ENCODE measurements at regions not wholly inside any gene's neighbourhood (a gene's known extent, or its start where the extent isn't known, plus 50 kb on each side); places are given as distances from the start of the nearest gene placed in this dataset.

- TF ChIP-seq SP1 (IDR thresholded peaks at IDR 0.05; ENCODE audit: low read depth, low read length) (no peak), ATF3 (IDR thresholded peaks at IDR 0.05; ENCODE audit: borderline replicate concordance, extremely low read depth, low read depth, low read length) (no peak), CTCF (IDR thresholded peaks at IDR 0.05 in 2 of 3, conservative IDR thresholded peaks at IDR 0.05 in 1 of 3; ENCODE audit: control insufficient read depth in 2 of 3, extremely low read depth in 1 of 3, insufficient read depth in 1 of 3, low read depth in 3 of 3, low read length in 3 of 3) (no peak)
- TF ChIP-seq, protein P1, sequence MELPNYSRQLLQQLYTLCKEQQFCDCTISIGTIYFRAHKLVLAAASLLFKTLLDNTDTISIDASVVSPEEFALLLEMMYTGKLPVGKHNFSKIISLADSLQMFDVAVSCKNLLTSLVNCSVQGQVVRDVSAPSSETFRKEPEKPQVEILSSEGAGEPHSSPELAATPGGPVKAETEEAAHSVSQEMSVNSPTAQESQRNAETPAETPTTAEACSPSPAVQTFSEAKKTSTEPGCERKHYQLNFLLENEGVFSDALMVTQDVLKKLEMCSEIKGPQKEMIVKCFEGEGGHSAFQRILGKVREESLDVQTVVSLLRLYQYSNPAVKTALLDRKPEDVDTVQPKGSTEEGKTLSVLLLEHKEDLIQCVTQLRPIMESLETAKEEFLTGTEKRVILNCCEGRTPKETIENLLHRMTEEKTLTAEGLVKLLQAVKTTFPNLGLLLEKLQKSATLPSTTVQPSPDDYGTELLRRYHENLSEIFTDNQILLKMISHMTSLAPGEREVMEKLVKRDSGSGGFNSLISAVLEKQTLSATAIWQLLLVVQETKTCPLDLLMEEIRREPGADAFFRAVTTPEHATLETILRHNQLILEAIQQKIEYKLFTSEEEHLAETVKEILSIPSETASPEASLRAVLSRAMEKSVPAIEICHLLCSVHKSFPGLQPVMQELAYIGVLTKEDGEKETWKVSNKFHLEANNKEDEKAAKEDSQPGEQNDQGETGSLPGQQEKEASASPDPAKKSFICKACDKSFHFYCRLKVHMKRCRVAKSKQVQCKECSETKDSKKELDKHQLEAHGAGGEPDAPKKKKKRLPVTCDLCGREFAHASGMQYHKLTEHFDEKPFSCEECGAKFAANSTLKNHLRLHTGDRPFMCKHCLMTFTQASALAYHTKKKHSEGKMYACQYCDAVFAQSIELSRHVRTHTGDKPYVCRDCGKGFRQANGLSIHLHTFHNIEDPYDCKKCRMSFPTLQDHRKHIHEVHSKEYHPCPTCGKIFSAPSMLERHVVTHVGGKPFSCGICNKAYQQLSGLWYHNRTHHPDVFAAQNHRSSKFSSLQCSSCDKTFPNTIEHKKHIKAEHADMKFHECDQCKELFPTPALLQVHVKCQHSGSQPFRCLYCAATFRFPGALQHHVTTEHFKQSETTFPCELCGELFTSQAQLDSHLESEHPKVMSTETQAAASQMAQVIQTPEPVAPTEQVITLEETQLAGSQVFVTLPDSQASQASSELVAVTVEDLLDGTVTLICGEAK (IDR thresholded peaks at IDR 0.05; ENCODE audit: borderline replicate concordance), result no peak
These were observed 925.0 kb upstream of the GYPC start for GRCh38 chr2:125730921-125731320.

All from GM12878 (cell line).